ENCODE measurements at regions not wholly inside any gene's neighbourhood (a gene's known extent, or its start where the extent isn't known, plus 50 kb on each side); places are given as distances from the start of the nearest gene placed in this dataset.
"Not testable (repeated sequence)": the region's sequence is repeated elsewhere in the genome, so short reads cannot be mapped to it uniquely, and the experiment has no call there.

DNA sequence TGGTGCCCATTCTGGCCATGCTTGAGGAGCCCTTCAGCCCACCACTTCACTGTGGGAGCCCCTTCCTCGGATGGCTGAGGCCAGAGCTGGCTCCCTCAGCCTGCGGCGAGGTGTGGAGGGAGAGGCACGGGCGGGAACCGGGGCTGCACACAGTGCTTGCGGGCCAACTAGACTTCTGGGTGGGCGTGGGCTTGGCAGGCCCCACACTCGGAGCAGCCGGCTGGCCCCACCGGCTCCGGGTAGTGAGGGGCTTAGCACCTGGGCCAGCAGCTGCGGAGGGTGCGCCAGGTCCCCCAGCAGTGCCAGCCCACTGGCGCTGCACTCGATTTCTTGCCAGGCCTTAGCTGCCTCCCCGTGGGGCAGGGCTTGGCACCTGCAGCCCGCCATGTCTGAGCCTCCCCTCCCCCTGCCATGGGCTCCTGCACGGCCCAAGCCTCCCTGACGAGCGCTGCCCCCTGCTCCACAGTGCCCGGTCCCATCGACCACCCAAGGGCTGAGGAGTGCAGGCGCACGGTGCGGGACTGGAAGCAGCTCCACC lies 554.2 kb downstream of the GABRG2 start:
- DNase-seq (ENCODE audit: low read depth), result not testable (repeated sequence)

DNA sequence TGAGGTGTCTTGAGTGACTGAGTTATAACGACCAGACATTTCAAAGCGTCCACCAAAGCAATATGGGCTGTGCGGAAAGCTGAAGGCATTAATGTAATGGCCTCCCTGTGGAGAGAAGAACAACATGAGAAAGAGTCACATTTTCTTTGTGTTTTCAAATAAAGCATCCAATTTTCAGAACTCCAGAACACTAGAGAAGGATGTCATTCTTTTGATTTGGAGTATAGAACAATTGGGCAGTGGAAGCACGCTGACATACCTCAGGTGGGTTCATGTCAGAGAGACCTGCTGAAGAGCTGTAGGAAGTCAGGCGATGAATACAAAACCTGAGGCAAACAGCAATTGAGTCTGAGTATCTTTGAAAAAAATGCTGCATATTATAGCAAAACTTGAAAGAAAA lies 556.5 kb downstream of the GABRG2 start:
- DNase-seq (ENCODE audit: low read depth), result no peak

GRCh38 chr5:162637481-162637880 lies 569.9 kb downstream of the GABRG2 start:
- no peak for DNase-seq (ENCODE audit: low read depth)

DNA sequence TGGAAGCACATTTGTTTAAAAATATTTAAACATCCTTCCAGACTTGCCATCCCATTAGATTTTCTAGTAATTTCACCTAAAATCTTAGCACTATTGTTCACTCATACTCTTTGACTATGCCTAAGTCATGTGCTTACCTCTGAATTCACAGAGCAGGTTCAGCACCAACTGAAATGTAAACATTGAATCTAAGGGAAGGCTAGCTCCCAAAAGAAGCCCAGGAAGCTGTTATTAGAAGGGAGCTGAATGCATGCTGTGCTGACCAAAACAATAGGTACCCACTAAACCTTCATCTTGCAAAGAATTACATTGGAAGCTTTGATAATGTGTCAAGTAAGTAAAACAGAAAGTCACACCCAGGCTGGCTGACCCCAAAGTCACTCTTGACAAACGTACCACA lies 571.3 kb downstream of the GABRG2 start:
- DNase-seq (ENCODE audit: low read depth), result no peak

- no peak for DNase-seq (ENCODE audit: low read depth)
These were observed 573.7 kb downstream of the GABRG2 start for GRCh38 chr5:162641142-162641813.

- DNase-seq (ENCODE audit: low read depth), result no peak
These were observed 587.3 kb downstream of the GABRG2 start for GRCh38 chr5:162654661-162655405.

- no peak for DNase-seq (ENCODE audit: low read depth)
These were observed 589.5 kb downstream of the GABRG2 start for GRCh38 chr5:162657076-162657475.

- DNase-seq (ENCODE audit: low read depth), result no peak
These were observed 597.3 kb downstream of the GABRG2 start for GRCh38 chr5:162664846-162665245.

DNA sequence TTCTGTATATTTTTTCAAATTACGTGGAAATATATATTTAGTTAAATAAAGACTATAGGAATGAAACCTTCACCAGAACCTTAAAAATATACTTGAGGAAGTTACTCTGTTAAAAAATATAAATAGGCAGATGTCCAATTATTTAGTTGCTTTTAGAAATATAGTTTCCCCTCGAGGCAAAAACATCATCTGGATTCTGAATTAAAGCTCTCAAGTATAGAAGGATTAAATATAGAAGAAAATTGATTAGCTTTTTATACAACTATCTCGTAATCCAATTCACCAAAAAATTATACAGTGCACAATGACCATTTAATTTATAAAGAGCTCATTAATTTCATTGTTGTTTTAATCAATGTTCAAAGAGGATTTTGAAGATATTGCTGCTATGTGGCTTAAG lies 601.4 kb downstream of the GABRG2 start:
- no peak for DNase-seq (ENCODE audit: low read depth)

- DNase-seq (ENCODE audit: low read depth), result no peak
These were observed 604.5 kb downstream of the GABRG2 start for GRCh38 chr5:162672061-162672460.

- no peak for DNase-seq (ENCODE audit: low read depth)
These were observed 615.7 kb downstream of the GABRG2 start for GRCh38 chr5:162683284-162683683.

- no peak for DNase-seq (ENCODE audit: low read depth)
These were observed 616.6 kb downstream of the GABRG2 start for GRCh38 chr5:162684145-162684544.

DNA sequence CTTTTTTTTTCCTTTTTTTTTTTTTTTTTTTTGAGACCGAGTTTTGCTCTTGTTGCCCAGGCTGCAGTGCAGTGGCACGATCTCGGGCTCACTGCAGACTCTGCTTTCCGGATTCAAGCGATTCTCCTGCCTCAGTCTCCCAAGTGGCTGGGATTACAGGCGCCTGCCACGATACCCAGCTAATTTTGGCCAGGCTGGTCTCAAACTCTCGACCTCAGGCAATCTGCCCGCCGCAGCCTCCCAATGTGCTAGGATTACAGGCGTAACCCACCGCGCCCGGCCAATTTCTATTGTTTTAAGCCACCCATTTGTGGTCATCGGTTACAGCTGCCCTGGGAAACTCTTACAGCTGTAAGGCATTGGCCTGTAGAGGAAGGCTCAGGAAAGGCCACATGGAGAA lies 617.7 kb downstream of the GABRG2 start:
- no peak for DNase-seq (ENCODE audit: low read depth)

- not testable (repeated sequence) for DNase-seq (ENCODE audit: low read depth)
These were observed 628.7 kb downstream of the GABRG2 start for GRCh38 chr5:162696272-162696671.

- no peak for DNase-seq (ENCODE audit: low read depth)
These were observed 631.8 kb downstream of the GABRG2 start for GRCh38 chr5:162699361-162699760.

- DNase-seq (ENCODE audit: low read depth), result no peak
These were observed 636.3 kb downstream of the GABRG2 start for GRCh38 chr5:162703914-162704313.

DNA sequence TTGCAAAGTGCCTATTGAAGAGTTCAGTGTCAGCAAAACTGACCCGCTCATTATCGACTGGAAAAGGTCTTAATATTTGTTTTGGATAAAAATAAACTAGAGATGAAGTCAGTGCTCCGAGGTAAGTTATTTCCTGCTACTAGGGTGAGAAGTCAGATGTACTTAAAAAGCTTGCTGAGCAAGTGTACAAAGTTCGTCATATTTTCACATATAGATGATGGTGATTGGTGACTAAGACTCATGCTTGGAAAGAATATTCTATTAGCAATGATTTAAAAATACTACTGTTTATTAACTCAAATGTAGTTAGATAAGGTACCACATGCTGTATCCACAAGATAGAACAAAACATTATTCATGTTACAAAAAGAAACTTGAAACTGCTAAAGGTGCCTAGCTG lies 643.7 kb downstream of the GABRG2 start:
- no peak for DNase-seq (ENCODE audit: low read depth)

DNA sequence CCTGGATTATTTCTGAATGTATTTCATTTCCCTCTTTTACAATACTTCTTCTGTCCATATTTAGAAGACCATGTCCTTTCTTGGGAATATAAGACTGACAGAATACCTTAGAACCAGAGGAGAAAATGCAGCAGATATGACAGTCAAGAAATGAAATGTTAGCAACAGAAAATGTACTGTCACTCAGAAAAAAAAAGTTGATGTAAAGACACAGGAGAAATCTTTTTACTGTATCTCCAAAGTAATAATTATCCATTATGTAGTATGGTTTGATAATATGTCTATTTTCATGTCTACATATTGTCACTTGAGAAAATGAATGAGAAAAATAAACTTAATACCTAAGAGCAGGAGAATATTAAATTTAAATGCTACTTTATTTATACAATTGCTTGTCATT lies 652.1 kb downstream of the GABRG2 start:
- no peak for DNase-seq (ENCODE audit: low read depth)

DNA sequence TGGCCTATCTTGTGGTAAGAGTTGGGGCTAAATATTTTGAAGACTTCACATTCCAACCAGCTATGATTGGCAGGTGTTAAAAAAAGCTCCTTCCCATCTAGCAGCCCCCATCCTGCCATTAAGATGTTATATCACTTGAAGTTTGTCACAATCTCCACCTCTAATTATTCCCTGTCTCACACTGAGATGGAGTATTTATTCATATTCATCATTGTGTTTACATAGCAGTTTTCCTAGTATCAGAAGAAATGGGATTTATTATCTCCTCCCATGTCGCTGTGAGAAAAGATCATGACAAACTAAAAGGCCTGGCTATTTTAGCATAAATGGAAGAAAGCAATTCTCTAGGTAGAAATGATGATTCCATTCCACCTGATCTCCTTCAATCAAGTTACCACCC lies 653.6 kb downstream of the GABRG2 start:
- DNase-seq (ENCODE audit: low read depth), result no peak

DNA sequence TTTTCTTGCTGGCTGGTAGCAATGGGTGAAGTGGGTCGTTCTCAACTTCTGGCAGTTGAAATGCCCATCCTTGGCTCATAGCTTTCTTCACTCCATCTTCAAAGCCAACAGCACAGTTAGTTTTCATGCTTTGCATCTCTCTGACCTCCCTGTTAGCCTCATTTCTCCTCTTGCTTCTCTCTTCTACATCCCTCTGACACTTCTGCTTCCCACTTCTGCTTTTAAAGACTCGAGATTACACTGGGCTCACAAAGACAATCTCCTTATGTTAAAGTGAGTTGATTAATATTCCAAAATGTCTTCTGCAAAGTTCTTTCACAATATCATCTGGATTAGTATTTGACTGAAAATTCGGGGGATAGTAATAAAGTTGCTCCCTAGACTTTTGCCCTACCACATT lies 684.8 kb upstream of the CCNG1 start:
- DNase-seq (ENCODE audit: low read depth), result no peak

DNA sequence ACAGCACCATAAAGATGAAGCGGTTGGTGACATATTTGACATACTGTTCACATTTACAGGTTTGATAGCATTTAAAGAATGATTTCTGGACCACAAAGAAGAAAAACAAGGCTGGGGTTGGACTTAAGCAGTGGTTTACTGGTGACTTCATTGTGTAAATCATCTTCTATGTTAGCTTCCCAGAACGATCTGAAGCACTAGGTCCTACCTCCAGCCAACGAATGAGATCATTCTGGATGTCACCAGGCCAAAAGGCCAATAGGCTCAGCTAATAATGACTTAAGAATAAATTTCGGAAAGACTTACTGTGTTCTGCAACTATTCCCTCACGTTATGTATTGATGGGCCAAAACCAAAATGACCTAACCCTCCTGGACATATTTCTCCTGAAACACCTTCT lies 675.3 kb upstream of the CCNG1 start:
- DNase-seq (ENCODE audit: low read depth), result no peak

- no peak for DNase-seq (ENCODE audit: low read depth)
These were observed 668.4 kb upstream of the CCNG1 start for GRCh38 chr5:162769019-162769418.

GRCh38 chr5:162785673-162786072 lies 651.7 kb upstream of the CCNG1 start:
- no peak for DNase-seq (ENCODE audit: low read depth)

DNA sequence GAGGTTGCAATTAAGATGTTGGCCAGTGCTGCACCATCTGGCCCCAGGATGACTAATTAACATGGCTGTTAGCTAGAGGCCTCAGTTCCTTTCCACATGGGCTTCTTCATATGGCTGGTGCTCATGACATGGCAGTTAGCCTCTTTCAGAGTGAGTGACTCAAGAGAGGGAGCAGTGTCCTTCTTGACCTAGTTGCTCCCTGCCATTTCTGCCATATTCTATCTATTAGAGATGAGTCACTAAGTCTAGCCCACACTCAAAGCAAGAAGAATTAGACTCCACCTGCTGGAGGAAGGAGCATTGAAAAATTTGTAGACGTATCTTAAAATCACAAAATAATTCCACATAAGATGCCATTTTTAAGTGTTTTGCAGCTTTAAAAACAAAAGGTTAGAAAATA lies 651.2 kb upstream of the CCNG1 start:
- no peak for DNase-seq (ENCODE audit: low read depth)

Data from activated gamma-delta T cell treated with anti-CD3 and anti-CD28 coated beads, Interleukin-2, amount 50 U/mL, for 16 hours (primary cell).